GM23338 (cell line): ENCODE measurements at regions not wholly inside any gene's neighbourhood (a gene's known extent, or its start where the extent isn't known, plus 50 kb on each side); places are given as distances from the start of the nearest gene placed in this dataset.

ENCODE experiments used
- ATAC-seq: fragments of 200-7000 bp; cut with Tn5 transposase; 3 replicates; pipeline ENCODE4 v1.9.1; 2020
- DNase-seq: peaks from one replicate; pipeline ENCODE4 v3.0.0-alpha.2; 2015; ENCODE audit warnings: low spot score
- H2AFZ ChIP-seq: fragments of 200-600 bp; sonication (generic); 2 replicates; pipeline ENCODE4 v1.8.0; 2016; ENCODE audit warnings: antibody characterized with exemption, mild to moderate bottlenecking, moderate library complexity
- H3F3A ChIP-seq: fragments of 200-600 bp; sonication (generic); replicated peaks from 2 replicates; pipeline ENCODE4 v1.8.0; 2017; ENCODE audit warnings: antibody characterized with exemption, mixed run types, low read depth
- H3K27ac ChIP-seq: fragments of 200-600 bp; sonication (generic); 2 replicates; pipeline ENCODE4 v1.6.1; 2016; ENCODE audit warnings: low read depth
- H3K27me3 ChIP-seq: fragments of 200-600 bp; sonication (generic); 2 replicates; pipeline ENCODE4 v1.8.0; 2016; ENCODE audit warnings: mild to moderate bottlenecking, mixed run types, moderate library complexity; ENCODE audit not compliant: insufficient read depth
- H3K36me3 ChIP-seq: fragments of 200-600 bp; sonication (generic); 2 replicates; pipeline ENCODE4 v1.8.0; 2016; ENCODE audit warnings: mild to moderate bottlenecking; ENCODE audit not compliant: insufficient read depth
- H3K4me1 ChIP-seq: fragments of 200-600 bp; sonication (generic); 2 replicates; pipeline ENCODE4 v1.8.0; 2016; ENCODE audit warnings: mild to moderate bottlenecking, moderate library complexity; ENCODE audit not compliant: insufficient read depth
- H3K4me2 ChIP-seq: fragments of 200-600 bp; sonication (generic); 2 replicates; pipeline ENCODE4 v1.7.1; 2017; ENCODE audit warnings: mixed run types
- H3K4me3 ChIP-seq: fragments of 200-600 bp; sonication (generic); 2 replicates; pipeline ENCODE4 v1.6.1; 2016; ENCODE audit warnings: mixed run types
- H3K79me2 ChIP-seq: fragments of 200-600 bp; sonication (generic); replicated peaks from 2 replicates; pipeline ENCODE4 v1.8.0; 2017; ENCODE audit warnings: mild to moderate bottlenecking; ENCODE audit not compliant: insufficient read depth
- H3K9me2 ChIP-seq: fragments of 200-600 bp; sonication (generic); 2 replicates; pipeline ENCODE4 v1.8.0; 2017; ENCODE audit not compliant: insufficient read depth
- H4K20me1 ChIP-seq: fragments of 200-600 bp; sonication (generic); replicated peaks from 2 replicates; pipeline ENCODE4 v1.8.0; 2017; ENCODE audit warnings: mild to moderate bottlenecking; ENCODE audit not compliant: insufficient read depth
- H3K27ac Mint-ChIP-seq: 2 replicates; pipeline ENCODE4 v1.8.0; 2020; ENCODE audit warnings: inconsistent platforms, mild to moderate bottlenecking, moderate library complexity, mixed read lengths
- H3K27me3 Mint-ChIP-seq: 3 replicates; pipeline ENCODE4 v1.8.0; 2022; ENCODE audit warnings: low read depth, mild to moderate bottlenecking, moderate library complexity, mixed read lengths, inconsistent platforms; ENCODE audit not compliant: insufficient read depth, poor library complexity
- H3K36me3 Mint-ChIP-seq: 3 replicates; pipeline ENCODE4 v1.8.0; 2021; ENCODE audit warnings: low read depth, mild to moderate bottlenecking, inconsistent platforms, moderate library complexity, mixed read lengths
- H3K4me1 Mint-ChIP-seq: 3 replicates; pipeline ENCODE4 v1.8.0; 2020; ENCODE audit warnings: mild to moderate bottlenecking, inconsistent platforms, mixed read lengths
- H3K4me3 Mint-ChIP-seq: 3 replicates; pipeline ENCODE4 v1.8.0; 2021; ENCODE audit warnings: moderate library complexity, mild to moderate bottlenecking, inconsistent platforms, mixed read lengths
- H3K9me3 Mint-ChIP-seq: 3 replicates; pipeline ENCODE4 v1.8.0; 2020; ENCODE audit warnings: moderate library complexity, mild to moderate bottlenecking, inconsistent platforms, mixed read lengths
- CREB1 ChIP-seq: fragments of 250-450 bp; sonication (Bioruptor Pico); IDR thresholded peaks from 2 replicates; pipeline ENCODE4 v1.5.0; 2020; ENCODE audit warnings: low read depth, mild to moderate bottlenecking, moderate library complexity
- EZH2 ChIP-seq: fragments of 200-600 bp; sonication (generic); IDR thresholded peaks from one replicate; pipeline ENCODE4 v1.8.0; 2017; ENCODE audit warnings: antibody characterized with exemption, mild to moderate bottlenecking, low read depth; ENCODE audit not compliant: unreplicated experiment
- EZH2phosphoT487 ChIP-seq: fragments of 200-600 bp; sonication (generic); IDR thresholded peaks from one replicate; pipeline ENCODE4 v1.8.1; 2018; ENCODE audit warnings: antibody characterized with exemption; ENCODE audit not compliant: unreplicated experiment
- JUNB ChIP-seq: IDR thresholded peaks from one replicate; pipeline ENCODE4 v1.6.1; 2016; ENCODE audit warnings: antibody characterized with exemption; ENCODE audit not compliant: unreplicated experiment
- NANOG ChIP-seq: IDR thresholded peaks from 2 replicates; pipeline ENCODE4 v1.6.1; 2016; ENCODE audit warnings: antibody characterized with exemption, borderline replicate concordance
- STAT1 ChIP-seq: IDR thresholded peaks from one replicate; pipeline ENCODE4 v1.6.1; 2016; ENCODE audit warnings: antibody characterized with exemption; ENCODE audit not compliant: unreplicated experiment
- ZNF114 ChIP-seq: fragments of 250-450 bp; sonication (Bioruptor Pico); IDR thresholded peaks from 2 replicates; pipeline ENCODE4 v1.5.0; 2020; ENCODE audit warnings: mild to moderate bottlenecking, moderate library complexity
- ZNF331 ChIP-seq: fragments of 250-450 bp; sonication (Bioruptor Pico); IDR thresholded peaks from 2 replicates; pipeline ENCODE4 v1.5.0; 2020; ENCODE audit warnings: low read depth, mild to moderate bottlenecking, moderate library complexity
- ZNF462 ChIP-seq: fragments of 250-450 bp; sonication (Bioruptor Pico); IDR thresholded peaks from 2 replicates; pipeline ENCODE4 v1.5.0; 2020; ENCODE audit warnings: mild to moderate bottlenecking, moderate library complexity
- TF ChIP-seq, protein P1 (sequence below): IDR thresholded peaks from one replicate; pipeline ENCODE4 v1.6.1; 2018; ENCODE audit warnings: antibody characterized with exemption; ENCODE audit not compliant: unreplicated experiment
- TF ChIP-seq, protein P2 (sequence below): IDR thresholded peaks from 2 replicates; pipeline ENCODE4 v1.6.1; 2016; ENCODE audit warnings: antibody characterized with exemption
- TF ChIP-seq, protein P3 (sequence below), 2 experiments: fragments of 200-600 bp in 1 of 2; sonication (generic) in 1 of 2; conservative IDR thresholded peaks; 2 replicates each; pipeline versions ENCODE4 v1.5.1 to v1.6.1; 2016 to 2017; ENCODE audit warnings: antibody characterized with exemption in 2 of 2, low read depth in 2 of 2, mild to moderate bottlenecking in 2 of 2, moderate library complexity in 1 of 2

- Mint-ChIP-seq H3K27ac (no peak overlapping the region), H3K9me3 (no peaks in the 10 kb centered on the region), H3K27me3 (no peaks in the 10 kb centered on the region), H3K36me3 (no peaks in the 10 kb centered on the region), H3K4me3 (no peak overlapping the region), H3K4me1 (no peaks in the 10 kb centered on the region)
- no peak overlapping the region for H3K4me3 ChIP-seq
- H3K27me3 ChIP-seq = no peaks in the 10 kb centered on the region
- H3K79me2 ChIP-seq = no peaks in the 10 kb centered on the region
- no peaks in the 10 kb centered on the region for H3F3A ChIP-seq
- no peaks in the 10 kb centered on the region for H4K20me1 ChIP-seq
- H3K4me2 ChIP-seq = no peak overlapping the region
- ATAC-seq (no peak), DNase-seq (no peak)
- no peak overlapping the region for H2AFZ ChIP-seq
- TF ChIP-seq, protein P1, sequence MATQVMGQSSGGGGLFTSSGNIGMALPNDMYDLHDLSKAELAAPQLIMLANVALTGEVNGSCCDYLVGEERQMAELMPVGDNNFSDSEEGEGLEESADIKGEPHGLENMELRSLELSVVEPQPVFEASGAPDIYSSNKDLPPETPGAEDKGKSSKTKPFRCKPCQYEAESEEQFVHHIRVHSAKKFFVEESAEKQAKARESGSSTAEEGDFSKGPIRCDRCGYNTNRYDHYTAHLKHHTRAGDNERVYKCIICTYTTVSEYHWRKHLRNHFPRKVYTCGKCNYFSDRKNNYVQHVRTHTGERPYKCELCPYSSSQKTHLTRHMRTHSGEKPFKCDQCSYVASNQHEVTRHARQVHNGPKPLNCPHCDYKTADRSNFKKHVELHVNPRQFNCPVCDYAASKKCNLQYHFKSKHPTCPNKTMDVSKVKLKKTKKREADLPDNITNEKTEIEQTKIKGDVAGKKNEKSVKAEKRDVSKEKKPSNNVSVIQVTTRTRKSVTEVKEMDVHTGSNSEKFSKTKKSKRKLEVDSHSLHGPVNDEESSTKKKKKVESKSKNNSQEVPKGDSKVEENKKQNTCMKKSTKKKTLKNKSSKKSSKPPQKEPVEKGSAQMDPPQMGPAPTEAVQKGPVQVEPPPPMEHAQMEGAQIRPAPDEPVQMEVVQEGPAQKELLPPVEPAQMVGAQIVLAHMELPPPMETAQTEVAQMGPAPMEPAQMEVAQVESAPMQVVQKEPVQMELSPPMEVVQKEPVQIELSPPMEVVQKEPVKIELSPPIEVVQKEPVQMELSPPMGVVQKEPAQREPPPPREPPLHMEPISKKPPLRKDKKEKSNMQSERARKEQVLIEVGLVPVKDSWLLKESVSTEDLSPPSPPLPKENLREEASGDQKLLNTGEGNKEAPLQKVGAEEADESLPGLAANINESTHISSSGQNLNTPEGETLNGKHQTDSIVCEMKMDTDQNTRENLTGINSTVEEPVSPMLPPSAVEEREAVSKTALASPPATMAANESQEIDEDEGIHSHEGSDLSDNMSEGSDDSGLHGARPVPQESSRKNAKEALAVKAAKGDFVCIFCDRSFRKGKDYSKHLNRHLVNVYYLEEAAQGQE = no peak
- TF ChIP-seq, protein P2, sequence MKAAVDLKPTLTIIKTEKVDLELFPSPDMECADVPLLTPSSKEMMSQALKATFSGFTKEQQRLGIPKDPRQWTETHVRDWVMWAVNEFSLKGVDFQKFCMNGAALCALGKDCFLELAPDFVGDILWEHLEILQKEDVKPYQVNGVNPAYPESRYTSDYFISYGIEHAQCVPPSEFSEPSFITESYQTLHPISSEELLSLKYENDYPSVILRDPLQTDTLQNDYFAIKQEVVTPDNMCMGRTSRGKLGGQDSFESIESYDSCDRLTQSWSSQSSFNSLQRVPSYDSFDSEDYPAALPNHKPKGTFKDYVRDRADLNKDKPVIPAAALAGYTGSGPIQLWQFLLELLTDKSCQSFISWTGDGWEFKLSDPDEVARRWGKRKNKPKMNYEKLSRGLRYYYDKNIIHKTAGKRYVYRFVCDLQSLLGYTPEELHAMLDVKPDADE = no peak
- no peak for TF ChIP-seq ZNF114
- TF ChIP-seq CREB1 (CRISPR knock-in tag) = no peak
- TF ChIP-seq ZNF462 (CRISPR knock-in tag) = no peak
- no peak for TF ChIP-seq JUNB
- no peak for TF ChIP-seq EZH2phosphoT487
- no peak for TF ChIP-seq EZH2
- no peak for TF ChIP-seq NANOG
- TF ChIP-seq STAT1 = no peak
- TF ChIP-seq, protein P3, sequence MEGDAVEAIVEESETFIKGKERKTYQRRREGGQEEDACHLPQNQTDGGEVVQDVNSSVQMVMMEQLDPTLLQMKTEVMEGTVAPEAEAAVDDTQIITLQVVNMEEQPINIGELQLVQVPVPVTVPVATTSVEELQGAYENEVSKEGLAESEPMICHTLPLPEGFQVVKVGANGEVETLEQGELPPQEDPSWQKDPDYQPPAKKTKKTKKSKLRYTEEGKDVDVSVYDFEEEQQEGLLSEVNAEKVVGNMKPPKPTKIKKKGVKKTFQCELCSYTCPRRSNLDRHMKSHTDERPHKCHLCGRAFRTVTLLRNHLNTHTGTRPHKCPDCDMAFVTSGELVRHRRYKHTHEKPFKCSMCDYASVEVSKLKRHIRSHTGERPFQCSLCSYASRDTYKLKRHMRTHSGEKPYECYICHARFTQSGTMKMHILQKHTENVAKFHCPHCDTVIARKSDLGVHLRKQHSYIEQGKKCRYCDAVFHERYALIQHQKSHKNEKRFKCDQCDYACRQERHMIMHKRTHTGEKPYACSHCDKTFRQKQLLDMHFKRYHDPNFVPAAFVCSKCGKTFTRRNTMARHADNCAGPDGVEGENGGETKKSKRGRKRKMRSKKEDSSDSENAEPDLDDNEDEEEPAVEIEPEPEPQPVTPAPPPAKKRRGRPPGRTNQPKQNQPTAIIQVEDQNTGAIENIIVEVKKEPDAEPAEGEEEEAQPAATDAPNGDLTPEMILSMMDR (conservative IDR thresholded peaks at IDR 0.05; ENCODE audit: low read depth in 2 of 2) = no peak
- no peak for TF ChIP-seq ZNF331 (CRISPR knock-in tag)
- no peaks in the 10 kb centered on the region for H3K9me2 ChIP-seq
- no peaks in the 10 kb centered on the region for H3K36me3 ChIP-seq
- no peaks in the 10 kb centered on the region for H3K4me1 ChIP-seq
- no peak overlapping the region for H3K27ac ChIP-seq
Measured at GRCh38 chr11:81394311-81394710, 1339.4 kb downstream of the FAM181B start.
